ENCODE measurements at regions not wholly inside any gene's neighbourhood (a gene's known extent, or its start where the extent isn't known, plus 50 kb on each side); places are given as distances from the start of the nearest gene placed in this dataset.

DNA sequence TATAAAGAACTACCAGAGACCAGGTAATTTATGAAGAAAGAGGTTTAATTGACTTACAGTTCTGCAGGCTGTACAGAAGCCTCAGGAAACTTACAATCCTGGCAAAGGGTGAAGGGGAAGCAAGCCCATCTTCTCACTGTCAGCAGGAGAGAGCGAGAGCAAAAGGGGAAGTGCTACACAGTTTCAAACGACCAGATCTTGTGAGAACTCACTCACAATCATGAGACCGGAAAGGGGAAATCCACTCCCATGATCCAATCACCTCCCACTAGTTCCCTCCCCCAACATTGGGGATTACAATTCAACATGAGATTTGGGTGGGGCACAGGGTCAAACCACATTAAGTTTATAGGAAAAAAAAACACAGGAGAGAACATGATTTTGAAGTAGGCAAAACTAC lies 222.1 kb upstream of the SHH start:
- TF ChIP-seq, protein P1, sequence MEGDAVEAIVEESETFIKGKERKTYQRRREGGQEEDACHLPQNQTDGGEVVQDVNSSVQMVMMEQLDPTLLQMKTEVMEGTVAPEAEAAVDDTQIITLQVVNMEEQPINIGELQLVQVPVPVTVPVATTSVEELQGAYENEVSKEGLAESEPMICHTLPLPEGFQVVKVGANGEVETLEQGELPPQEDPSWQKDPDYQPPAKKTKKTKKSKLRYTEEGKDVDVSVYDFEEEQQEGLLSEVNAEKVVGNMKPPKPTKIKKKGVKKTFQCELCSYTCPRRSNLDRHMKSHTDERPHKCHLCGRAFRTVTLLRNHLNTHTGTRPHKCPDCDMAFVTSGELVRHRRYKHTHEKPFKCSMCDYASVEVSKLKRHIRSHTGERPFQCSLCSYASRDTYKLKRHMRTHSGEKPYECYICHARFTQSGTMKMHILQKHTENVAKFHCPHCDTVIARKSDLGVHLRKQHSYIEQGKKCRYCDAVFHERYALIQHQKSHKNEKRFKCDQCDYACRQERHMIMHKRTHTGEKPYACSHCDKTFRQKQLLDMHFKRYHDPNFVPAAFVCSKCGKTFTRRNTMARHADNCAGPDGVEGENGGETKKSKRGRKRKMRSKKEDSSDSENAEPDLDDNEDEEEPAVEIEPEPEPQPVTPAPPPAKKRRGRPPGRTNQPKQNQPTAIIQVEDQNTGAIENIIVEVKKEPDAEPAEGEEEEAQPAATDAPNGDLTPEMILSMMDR (IDR thresholded peaks at IDR 0.05; ENCODE audit: extremely low read depth in 1 of 2, insufficient read depth in 1 of 2, low read depth in 1 of 2, low read length in 2 of 2) = no peak
- TF ChIP-seq JUN (IDR thresholded peaks at IDR 0.05; ENCODE audit: borderline replicate concordance, insufficient read depth, insufficient read length, low read depth) (no peak), POLR2AphosphoS5 (IDR thresholded peaks at IDR 0.05; ENCODE audit: insufficient read depth, low read depth, low read length) (no peak)
